Esophagus muscularis mucosa (tissue), 4 donors: ENCODE measurements at regions not wholly inside any gene's neighbourhood (a gene's known extent, or its start where the extent isn't known, plus 50 kb on each side); places are given as distances from the start of the nearest gene placed in this dataset.

Source experiments
- DNase-seq: peaks from one replicate; pipeline ENCODE4 v3.0.0-alpha.2; 2017; ENCODE audit errors: extremely low spot score
- H3K27ac ChIP-seq, 4 donors: fragments of 200-600 bp; sonication (generic); replicated peaks in 1 of 4; 1 replicate in 3 of 4; 2 replicates in 1 of 4; pipeline ENCODE4 v1.5.1; 2016 to 2019; ENCODE audit warnings: mild to moderate bottlenecking in 1 of 4
- H3K27me3 ChIP-seq, 4 donors: fragments of 200-600 bp; sonication (generic); one replicate each; pipeline versions ENCODE4 v1.5.1 to v1.6.0; 2016 to 2019
- H3K36me3 ChIP-seq, 4 donors: fragments of 200-600 bp; sonication (generic); one replicate each; pipeline ENCODE4 v1.5.1; 2016 to 2019
- H3K4me1 ChIP-seq, 4 donors: fragments of 200-600 bp; sonication (generic); one replicate each; pipeline ENCODE4 v1.5.1; 2016 to 2019
- H3K4me3 ChIP-seq, 4 donors: fragments of 200-600 bp; sonication (generic); 1 replicate in 2 of 4; 2 replicates in 2 of 4; pipeline ENCODE4 v1.5.1; 2016 to 2019; ENCODE audit warnings: mild to moderate bottlenecking in 4 of 4, moderate library complexity in 1 of 4
- H3K9me3 ChIP-seq, 4 donors: fragments of 200-600 bp; sonication (generic); 1 replicate in 3 of 4; 2 replicates in 1 of 4; pipeline ENCODE4 v1.5.1; 2016 to 2019
- CTCF ChIP-seq, 3 experiments: fragments of 200-600 bp in 2 of 3; fragments of 450-650 bp in 1 of 3; sonication (generic) in 2 of 3; IDR thresholded peaks; one replicate each; pipeline ENCODE4 v1.5.1; 2017 to 2019; ENCODE audit warnings: antibody characterized with exemption in 3 of 3, mild to moderate bottlenecking in 2 of 3, moderate library complexity in 1 of 3
- EP300 ChIP-seq: sonication (generic); formaldehyde crosslinking; IDR thresholded peaks from one replicate; pipeline ENCODE4 v1.6.1; 2017; ENCODE audit warnings: antibody characterized with exemption
- POLR2A ChIP-seq: fragments of 450-650 bp; IDR thresholded peaks from one replicate; pipeline ENCODE4 v1.6.1; 2017; ENCODE audit warnings: antibody characterized with exemption, moderate library complexity, mild to moderate bottlenecking, low read depth
- POLR2AphosphoS5 ChIP-seq, 2 donors: sonication (generic); formaldehyde crosslinking; IDR thresholded peaks; one replicate each; pipeline ENCODE4 v1.6.1; 2017; ENCODE audit warnings: antibody characterized with exemption in 2 of 2
- WGBS: methylation state at CpG from one replicate; pipeline ENCODE4 v1.1.5; 2018; 5-methylcytosine and 5-hydroxymethylcytosine counted together
- intact Hi-C: fragments of 100-400 bp; cut with DNase I; formaldehyde crosslinking; loops from one replicate; pipeline ENCODE4 v1.15.1; 2023

GRCh38 chr21:14685568-14685967 lies 139.5 kb upstream of the SAMSN1 start:
- no peak for DNase-seq
- TF ChIP-seq POLR2AphosphoS5 (IDR thresholded peaks at IDR 0.05) (no peak), CTCF (IDR thresholded peaks at IDR 0.05) (no peak), POLR2A (no peak), EP300 (no peak)
- Histone ChIP-seq H3K27me3 (no peaks in the 10 kb centered on the region), H3K27ac (no peak overlapping the region), H3K4me1 (no peaks in the 10 kb centered on the region), H3K9me3 (no peaks in the 10 kb centered on the region), H3K4me3 (no peak overlapping the region), H3K36me3 (no peaks in the 10 kb centered on the region)
- intact Hi-C loops = no loop called here
- 74% methylated on average over 2 of the region's 2 CpGs for WGBS

GRCh38 chr21:14684071-14684470 lies 138.0 kb upstream of the SAMSN1 start:
- H3K27ac ChIP-seq = no peak overlapping the region
- H3K4me3 ChIP-seq = no peak overlapping the region
- no peak for DNase-seq
- no peaks in the 10 kb centered on the region for H3K27me3 ChIP-seq
- no peaks in the 10 kb centered on the region for H3K4me1 ChIP-seq
- TF ChIP-seq EP300 = no peak
- no peak for TF ChIP-seq CTCF (IDR thresholded peaks at IDR 0.05)
- TF ChIP-seq POLR2AphosphoS5 (IDR thresholded peaks at IDR 0.05) = no peak
- TF ChIP-seq POLR2A = no peak
- no peaks in the 10 kb centered on the region for H3K36me3 ChIP-seq
- WGBS = 88% methylated on average over 4 of the region's 4 CpGs
- intact Hi-C loops = no loop called here
- no peaks in the 10 kb centered on the region for H3K9me3 ChIP-seq

- Histone ChIP-seq H3K36me3 (no peaks in the 10 kb centered on the region), H3K9me3 (no peaks in the 10 kb centered on the region), H3K4me1 (no peaks in the 10 kb centered on the region), H3K27ac (no peak overlapping the region), H3K4me3 (no peak overlapping the region), H3K27me3 (no peaks in the 10 kb centered on the region)
- no peak for TF ChIP-seq CTCF (IDR thresholded peaks at IDR 0.05)
- TF ChIP-seq EP300 = no peak
- no peak for TF ChIP-seq POLR2A
- TF ChIP-seq POLR2AphosphoS5 (IDR thresholded peaks at IDR 0.05) = no peak
- intact Hi-C loops = no loop called here
- no peak for DNase-seq
Observed at GRCh38 chr21:14683063-14683462, 136.9 kb upstream of the SAMSN1 start.

- H3K27me3 ChIP-seq = no peaks in the 10 kb centered on the region
- no peaks in the 10 kb centered on the region for H3K9me3 ChIP-seq
- H3K27ac ChIP-seq = no peak overlapping the region
- no peak for DNase-seq
- no peaks in the 10 kb centered on the region for H3K36me3 ChIP-seq
- TF ChIP-seq POLR2AphosphoS5 (IDR thresholded peaks at IDR 0.05) = no peak
- no peaks in the 10 kb centered on the region for H3K4me1 ChIP-seq
- H3K4me3 ChIP-seq = no peak overlapping the region
- intact Hi-C loops = no loop called here
- 85% methylated on average over 3 of the region's 3 CpGs for WGBS
Observed at GRCh38 chr21:14678973-14679574, 133.0 kb upstream of the SAMSN1 start.

- Histone ChIP-seq H3K27ac (no peak overlapping the region), H3K4me3 (no peak overlapping the region), H3K4me1 (no peaks in the 10 kb centered on the region), H3K9me3 (no peaks in the 10 kb centered on the region), H3K36me3 (no peaks in the 10 kb centered on the region), H3K27me3 (no peaks in the 10 kb centered on the region)
- no peak for DNase-seq
- TF ChIP-seq EP300 = no peak
- TF ChIP-seq POLR2AphosphoS5 (IDR thresholded peaks at IDR 0.05) = no peak
- no peak for TF ChIP-seq CTCF (IDR thresholded peaks at IDR 0.05)
- TF ChIP-seq POLR2A = no peak
- 80% methylated on average over 9 of the region's 9 CpGs for WGBS
- intact Hi-C loops = no loop called here
Observed at GRCh38 chr21:14677639-14678179, 131.6 kb upstream of the SAMSN1 start.
